GM19397 (cell line): ENCODE measurements at regions not wholly inside any gene's neighbourhood (a gene's known extent, or its start where the extent isn't known, plus 50 kb on each side); places are given as distances from the start of the nearest gene placed in this dataset.
"Not testable (repeated sequence)": the region's sequence is repeated elsewhere in the genome, so short reads cannot be mapped to it uniquely, and the experiment has no call there.

ENCODE experiments used
- ATAC-seq: cut with Tn5 transposase; IDR thresholded peaks from one replicate; pipeline ENCODE4 v1.9.1; 2021; ENCODE audit warnings: mild to moderate bottlenecking, moderate library complexity; ENCODE audit not compliant: unreplicated experiment

- no peak for ATAC-seq
These were observed 58.6 kb upstream of the SLC38A4 start for GRCh38 chr12:46884362-46884761.

- no peak for ATAC-seq
These were observed 60.8 kb upstream of the SLC38A4 start for GRCh38 chr12:46886541-46887041.

- ATAC-seq = no peak
These were observed 62.1 kb upstream of the SLC38A4 start for GRCh38 chr12:46887870-46888269.

- ATAC-seq = no peak
These were observed 62.8 kb upstream of the SLC38A4 start for GRCh38 chr12:46888568-46888967.

- no peak for ATAC-seq
These were observed 65.5 kb upstream of the SLC38A4 start for GRCh38 chr12:46891306-46891705.

GRCh38 chr12:46892034-46892705 lies 66.4 kb upstream of the SLC38A4 start:
- no peak for ATAC-seq

- no peak for ATAC-seq
These were observed 67.1 kb upstream of the SLC38A4 start for GRCh38 chr12:46892887-46893286.

GRCh38 chr12:46893434-46893833 lies 67.6 kb upstream of the SLC38A4 start:
- ATAC-seq = no peak

GRCh38 chr12:46895726-46896125 lies 69.9 kb upstream of the SLC38A4 start:
- no peak for ATAC-seq

- ATAC-seq = no peak
These were observed 70.9 kb upstream of the SLC38A4 start for GRCh38 chr12:46896680-46897079.

GRCh38 chr12:46898152-46898931 lies 72.5 kb upstream of the SLC38A4 start:
- no peak for ATAC-seq

- ATAC-seq = no peak
These were observed 73.2 kb upstream of the SLC38A4 start for GRCh38 chr12:46898989-46899388.

GRCh38 chr12:46900734-46901463 lies 75.1 kb upstream of the SLC38A4 start:
- no peak for ATAC-seq

- no peak for ATAC-seq
These were observed 75.8 kb upstream of the SLC38A4 start for GRCh38 chr12:46901464-46902205.

- ATAC-seq = no peak
These were observed 77.3 kb upstream of the SLC38A4 start for GRCh38 chr12:46903058-46903457.

GRCh38 chr12:46904406-46905238 lies 78.8 kb upstream of the SLC38A4 start:
- no peak for ATAC-seq

GRCh38 chr12:46905239-46905627 lies 79.4 kb upstream of the SLC38A4 start:
- ATAC-seq = not testable (repeated sequence)

- no peak for ATAC-seq
These were observed 82.0 kb upstream of the SLC38A4 start for GRCh38 chr12:46907791-46908190.

GRCh38 chr12:46908236-46908935 lies 82.6 kb upstream of the SLC38A4 start:
- no peak for ATAC-seq
